ENCODE measurements at regions not wholly inside any gene's neighbourhood (a gene's known extent, or its start where the extent isn't known, plus 50 kb on each side); places are given as distances from the start of the nearest gene placed in this dataset.
"Not testable (repeated sequence)": the region's sequence is repeated elsewhere in the genome, so short reads cannot be mapped to it uniquely, and the experiment has no call there.

DNA sequence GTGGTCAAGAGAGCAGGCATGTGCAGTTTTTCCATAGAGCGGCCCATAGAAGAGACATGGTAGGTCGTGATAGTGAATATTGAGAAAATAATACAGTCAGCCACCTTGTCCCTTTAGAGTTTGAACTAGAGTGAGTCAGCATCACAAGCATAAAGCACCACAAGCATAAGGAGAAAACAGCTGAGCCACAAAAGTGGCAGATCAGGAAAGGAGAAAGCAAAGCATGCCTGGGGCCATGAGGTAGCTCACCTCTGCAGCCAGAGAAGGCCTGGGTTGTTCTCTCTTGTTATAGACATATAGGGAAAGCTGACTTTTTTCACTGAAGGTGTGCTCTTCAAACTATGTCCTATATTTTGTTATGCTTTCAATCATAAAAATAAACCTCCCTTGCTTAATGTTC lies 879.0 kb downstream of the DSC3 start:
- no peak for DNase-seq (ENCODE audit: low spot score)
- Histone ChIP-seq H3K27ac (no peak overlapping the region), H3K4me3 (no peak overlapping the region)
- TF ChIP-seq, protein P1, sequence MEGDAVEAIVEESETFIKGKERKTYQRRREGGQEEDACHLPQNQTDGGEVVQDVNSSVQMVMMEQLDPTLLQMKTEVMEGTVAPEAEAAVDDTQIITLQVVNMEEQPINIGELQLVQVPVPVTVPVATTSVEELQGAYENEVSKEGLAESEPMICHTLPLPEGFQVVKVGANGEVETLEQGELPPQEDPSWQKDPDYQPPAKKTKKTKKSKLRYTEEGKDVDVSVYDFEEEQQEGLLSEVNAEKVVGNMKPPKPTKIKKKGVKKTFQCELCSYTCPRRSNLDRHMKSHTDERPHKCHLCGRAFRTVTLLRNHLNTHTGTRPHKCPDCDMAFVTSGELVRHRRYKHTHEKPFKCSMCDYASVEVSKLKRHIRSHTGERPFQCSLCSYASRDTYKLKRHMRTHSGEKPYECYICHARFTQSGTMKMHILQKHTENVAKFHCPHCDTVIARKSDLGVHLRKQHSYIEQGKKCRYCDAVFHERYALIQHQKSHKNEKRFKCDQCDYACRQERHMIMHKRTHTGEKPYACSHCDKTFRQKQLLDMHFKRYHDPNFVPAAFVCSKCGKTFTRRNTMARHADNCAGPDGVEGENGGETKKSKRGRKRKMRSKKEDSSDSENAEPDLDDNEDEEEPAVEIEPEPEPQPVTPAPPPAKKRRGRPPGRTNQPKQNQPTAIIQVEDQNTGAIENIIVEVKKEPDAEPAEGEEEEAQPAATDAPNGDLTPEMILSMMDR (IDR thresholded peaks at IDR 0.05): no peak

DNA sequence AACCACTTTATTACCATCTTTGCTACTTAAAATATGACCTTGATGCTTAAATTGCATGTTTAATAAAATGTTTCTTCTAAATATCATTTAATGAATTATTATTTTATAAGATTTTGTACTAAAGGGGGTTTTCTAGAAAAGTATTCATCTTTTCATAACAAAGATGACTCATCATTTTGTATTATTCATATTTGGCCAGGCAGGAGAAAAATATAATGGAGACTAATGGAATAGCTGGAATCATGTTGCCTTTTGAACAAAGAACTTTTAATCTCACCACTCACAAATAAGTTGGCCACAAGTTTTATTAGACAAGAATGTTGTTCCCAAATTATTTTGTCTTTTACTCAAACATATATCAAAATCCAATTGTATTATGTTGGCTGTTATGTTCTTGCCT lies 882.4 kb downstream of the DSC3 start:
- Histone ChIP-seq H3K4me3 (no peak overlapping the region), H3K27ac (no peak overlapping the region)
- DNase-seq (ENCODE audit: low spot score): no peak
- TF ChIP-seq, protein P1 (IDR thresholded peaks at IDR 0.05): no peak

DNA sequence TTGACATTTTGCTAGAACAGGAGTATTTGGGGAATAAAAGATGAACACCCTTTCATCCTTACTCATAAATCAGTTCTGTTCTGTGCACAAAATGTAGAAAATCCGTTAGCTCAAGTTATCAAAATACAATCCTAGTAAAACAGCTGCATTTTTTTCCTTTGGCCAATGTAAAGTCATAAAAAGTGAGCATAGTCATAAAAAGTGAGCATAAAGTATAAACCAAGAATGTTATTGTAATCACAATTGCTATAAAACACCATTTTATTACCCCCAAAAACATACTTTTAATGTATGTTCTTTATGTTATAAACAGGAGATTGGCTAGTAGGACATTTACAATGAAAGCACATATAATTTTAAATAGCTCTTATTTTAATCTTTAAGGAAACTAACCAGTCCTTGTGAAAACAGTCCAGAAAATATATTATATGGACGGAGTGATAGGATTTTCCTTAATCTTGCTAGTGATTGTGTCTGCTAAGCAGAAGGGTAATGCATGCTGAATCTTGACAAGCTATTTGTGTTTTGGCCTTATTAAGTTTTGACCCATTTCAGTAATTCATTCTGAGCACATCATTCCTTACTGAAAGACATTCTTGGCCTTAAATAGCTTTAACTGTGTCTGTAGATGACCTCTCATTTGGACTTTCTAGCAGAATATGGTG lies 891.8 kb downstream of the DSC3 start:
- TF ChIP-seq, protein P1 (IDR thresholded peaks at IDR 0.05): no peak
- Histone ChIP-seq H3K4me3 (no peak overlapping the region), H3K27ac (no peak overlapping the region)
- no peak for DNase-seq (ENCODE audit: low spot score)

DNA sequence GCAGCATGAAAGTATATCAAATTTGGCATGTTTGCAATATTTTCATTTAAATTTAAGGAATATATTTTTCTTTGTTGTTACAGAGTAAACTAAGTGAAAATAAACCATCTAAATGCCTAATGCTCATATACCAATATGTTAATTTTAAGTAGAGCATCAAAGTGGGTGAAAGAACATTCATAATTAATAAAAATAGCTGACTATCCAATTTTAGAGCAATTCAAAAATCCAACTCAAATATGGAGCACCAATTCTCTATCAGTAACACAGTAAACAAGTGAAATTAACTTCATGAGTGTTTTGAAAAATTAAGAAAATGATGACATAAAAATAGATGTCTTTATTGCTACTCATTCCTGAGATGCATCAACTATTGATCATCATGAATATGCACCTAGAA lies 893.0 kb downstream of the DSC3 start:
- Histone ChIP-seq H3K27ac (no peak overlapping the region), H3K4me3 (no peak overlapping the region)
- TF ChIP-seq, protein P1 (IDR thresholded peaks at IDR 0.05): no peak
- DNase-seq (ENCODE audit: low spot score): no peak

DNA sequence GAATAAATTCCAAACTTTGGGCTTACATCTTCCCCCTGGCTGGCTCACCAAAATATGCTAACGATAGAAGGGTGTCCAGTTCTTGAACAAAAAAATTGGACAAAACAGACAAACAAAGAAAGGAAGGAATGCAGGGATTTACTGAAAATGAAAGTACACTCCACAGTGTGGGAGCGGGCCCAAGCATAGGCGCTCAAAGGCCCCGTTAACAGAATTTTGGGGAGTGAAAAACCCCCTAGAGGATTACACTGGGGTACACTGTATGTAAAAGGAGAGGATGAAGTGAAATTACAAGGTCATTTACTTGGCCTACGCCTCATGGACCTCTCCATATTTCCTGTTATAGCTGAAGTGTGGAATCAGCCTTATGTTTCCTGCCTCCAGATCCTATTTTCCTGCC lies 899.7 kb downstream of the DSC3 start:
- no peak overlapping the region for H3K27ac ChIP-seq
- no peak for DNase-seq (ENCODE audit: low spot score)
- TF ChIP-seq, protein P1 (IDR thresholded peaks at IDR 0.05): no peak
- no peak overlapping the region for H3K4me3 ChIP-seq

GRCh38 chr18:30142248-30142647 lies 900.3 kb downstream of the DSC3 start:
- TF ChIP-seq, protein P1 (IDR thresholded peaks at IDR 0.05): no peak
- no peak overlapping the region for H3K4me3 ChIP-seq
- H3K27ac ChIP-seq: no peak overlapping the region
- DNase-seq (ENCODE audit: low spot score): no peak

DNA sequence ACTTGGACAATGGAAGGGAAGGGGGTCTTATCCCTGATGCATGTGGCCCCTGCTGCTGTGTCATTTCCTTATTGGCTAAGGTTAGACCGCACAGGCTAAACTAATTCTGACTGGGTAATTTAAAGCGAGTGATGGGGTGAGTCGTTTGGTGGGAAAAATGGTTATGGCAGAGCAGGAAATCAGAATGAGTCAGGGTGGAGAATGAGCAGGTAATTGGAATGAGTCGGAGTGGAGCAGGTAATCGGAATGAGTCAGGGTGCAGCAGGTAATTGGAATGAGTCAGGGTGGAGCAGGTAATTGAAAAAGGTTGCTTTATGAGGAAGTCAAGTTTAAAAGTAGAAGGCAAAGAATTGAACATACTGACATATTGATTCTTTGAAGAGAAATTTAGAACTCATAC lies 901.0 kb downstream of the DSC3 start:
- H3K4me3 ChIP-seq; DNase-seq (ENCODE audit: low spot score); H3K27ac ChIP-seq: not testable (repeated sequence)
